GM12878 (cell line): ENCODE measurements at regions not wholly inside any gene's neighbourhood (a gene's known extent, or its start where the extent isn't known, plus 50 kb on each side); places are given as distances from the start of the nearest gene placed in this dataset.
"Not testable (repeated sequence)": the region's sequence is repeated elsewhere in the genome, so short reads cannot be mapped to it uniquely, and the experiment has no call there.

Experiments used
- ATAC-seq: fragments of 200-7000 bp; cut with Tn5 transposase; 3 replicates; pipeline ENCODE4 v1.9.1; 2020; ENCODE audit warnings: mild to moderate bottlenecking, moderate library complexity
- BruUV-seq: library from RNA; stranded (reverse); fragments of 400-500 nt; replicated peaks from 2 replicates; lab custom pipeline; 2021; lab: Mats Ljungman, UMichigan
- CTCF ChIA-PET: fragments of 300-600 bp; sonication (Branson Sonifier 250); formaldehyde crosslinking; extraction: SDS; loops from one replicate; lab custom pipeline; 2021; ENCODE audit warnings: inconsistent platforms; lab: Yijun Ruan, JAX
- POLR2A ChIA-PET: fragments of 350-600 bp; formaldehyde crosslinking; extraction: SDS; loops from one replicate; lab custom pipeline; 2021; ENCODE audit warnings: inconsistent platforms; lab: Charles Lee
- RAD21 ChIA-PET: fragments of 300-600 bp; sonication (Branson Sonifier 250); formaldehyde crosslinking; loops from one replicate; lab custom pipeline; 2023; ENCODE audit warnings: antibody characterized with exemption; ENCODE audit not compliant: unreplicated experiment; lab: Charles Lee
- SMC1A ChIA-PET: fragments of 300-600 bp; sonication (Branson Sonifier 250); formaldehyde crosslinking; loops from one replicate; lab custom pipeline; 2023; ENCODE audit not compliant: unreplicated experiment, uncharacterized antibody; lab: Charles Lee
- DNase-seq: peaks from one replicate; pipeline ENCODE4 v3.0.0-alpha.2; 2011; ENCODE audit warnings: low read depth, low spot score
- FAIRE-seq: peaks from 3 replicates; lab custom pipeline; 2011; peaks lifted over from hg19 to GRCh38; lab: Jason Lieb, UNC
- H2AFZ ChIP-seq: 2 replicates; pipeline ENCODE4 v1.6.0; 2011; ENCODE audit warnings: low read depth, low read length, control low read depth; ENCODE audit not compliant: control insufficient read depth
- H3K27ac ChIP-seq: 2 replicates; pipeline ENCODE4 v1.5.1; 2011; ENCODE audit warnings: control low read depth; ENCODE audit not compliant: control insufficient read depth, insufficient read depth
- H3K27me3 ChIP-seq, 2 experiments: replicated peaks in 1 of 2; 2 replicates each; pipeline versions ENCODE4 v1.6.0 to v1.6.1; 2011; ENCODE audit warnings: low read length in 1 of 2; ENCODE audit not compliant: control insufficient read depth in 2 of 2, insufficient read depth in 2 of 2
- H3K36me3 ChIP-seq, 2 experiments: 2 replicates each; pipeline ENCODE4 v1.5.1; 2011; ENCODE audit warnings: low read length in 1 of 2; ENCODE audit not compliant: control insufficient read depth in 2 of 2, insufficient read depth in 2 of 2
- H3K4me1 ChIP-seq: 2 replicates; pipeline ENCODE4 v1.6.1; 2011; ENCODE audit warnings: mild to moderate bottlenecking, low read length, moderate library complexity, mixed read lengths; ENCODE audit not compliant: control insufficient read depth, insufficient read depth
- H3K4me2 ChIP-seq: 2 replicates; pipeline ENCODE4 v1.6.0; 2011; ENCODE audit warnings: control low read depth; ENCODE audit not compliant: control insufficient read depth, insufficient read depth
- H3K4me3 ChIP-seq: fragments of 200-600 bp; sonication (generic); 2 replicates; pipeline ENCODE4 v1.5.1; 2016
- H3K79me2 ChIP-seq: 2 replicates; pipeline ENCODE4 v1.6.0; 2011; ENCODE audit warnings: low read length; ENCODE audit not compliant: control insufficient read depth, insufficient read depth
- H3K9ac ChIP-seq: 2 replicates; pipeline ENCODE4 v1.8.0; 2011; ENCODE audit warnings: low read length, control low read depth, mixed read lengths; ENCODE audit not compliant: control insufficient read depth, insufficient read depth
- H3K9me3 ChIP-seq: replicated peaks from 3 replicates; pipeline ENCODE4 v1.5.1; 2011; ENCODE audit warnings: mild to moderate bottlenecking, low read length; ENCODE audit not compliant: control insufficient read depth, insufficient read depth
- H4K20me1 ChIP-seq: 2 replicates; pipeline ENCODE4 v1.6.0; 2011; ENCODE audit not compliant: control insufficient read depth, insufficient read depth
- ATF2 ChIP-seq: IDR thresholded peaks from 2 replicates; pipeline ENCODE4 v1.6.1; 2012; ENCODE audit warnings: low read length, inconsistent platforms
- CBX5 ChIP-seq: sonication (generic); IDR thresholded peaks from 2 replicates; pipeline ENCODE4 v1.6.1; 2016; ENCODE audit warnings: low read depth, moderate library complexity, mild to moderate bottlenecking, inconsistent platforms
- CREM ChIP-seq: IDR thresholded peaks from 2 replicates; pipeline ENCODE4 v1.6.1; 2014; ENCODE audit warnings: antibody characterized with exemption, low read depth
- FOS ChIP-seq: IDR thresholded peaks from 3 replicates; pipeline ENCODE4 v1.6.1; 2011; ENCODE audit warnings: borderline replicate concordance; ENCODE audit not compliant: insufficient read length; ENCODE audit errors: extremely low read depth
- MAX ChIP-seq: IDR thresholded peaks from 2 replicates; pipeline ENCODE4 v1.6.1; 2012; ENCODE audit warnings: low read depth, low read length, improper control_type of control experiment
- ZNF592 ChIP-seq: fragments of 450-650 bp; IDR thresholded peaks from 2 replicates; pipeline ENCODE4 v1.6.1; 2017; ENCODE audit warnings: mild to moderate bottlenecking, moderate library complexity
- WGBS: methylation state at CpG from one replicate; pipeline ENCODE4 v1.1.6; 2016; ENCODE audit warnings: low lambda C conversion rate; ENCODE audit not compliant: insufficient replicate concordance, insufficient coverage; ENCODE audit errors: missing lambda C conversion rate; 5-methylcytosine and 5-hydroxymethylcytosine counted together
- in situ Hi-C: fragments of 300-500 bp; cut with MboI; formaldehyde crosslinking; loops from 9 replicates; pipeline ENCODE4 v1.14.3; 2018; ENCODE audit warnings: mixed read lengths
- intact Hi-C: fragments of 100-400 bp; cut with micrococcal nuclease; formaldehyde crosslinking; loops from one replicate; pipeline ENCODE4 v1.14.2; 2022; ENCODE audit not compliant: unreplicated experiment
- TF ChIP-seq, protein P1 (sequence below): fragments of 450-650 bp; formaldehyde crosslinking; IDR thresholded peaks from 2 replicates; pipeline ENCODE4 v1.5.0; 2022; ENCODE audit warnings: mild to moderate bottlenecking, missing genetic modification characterization

GRCh38 chr10:2896334-2896733 is 171.0 kb upstream of the PFKP start:
- H3K27me3 ChIP-seq, H3K4me3 ChIP-seq, H3K36me3 ChIP-seq, H4K20me1 ChIP-seq, POLR2A ChIA-PET, DNase-seq, BruUV-seq, H2AFZ ChIP-seq, FAIRE-seq, H3K27ac ChIP-seq, H3K4me1 ChIP-seq, SMC1A ChIA-PET, intact Hi-C loops, H3K9ac ChIP-seq, H3K79me2 ChIP-seq, H3K4me2 ChIP-seq, RAD21 ChIA-PET, H3K9me3 ChIP-seq, in situ Hi-C loops, ATAC-seq, CTCF ChIA-PET: not testable (repeated sequence)
- 47% methylated on average over 1 of the region's 1 CpG for WGBS

DNA sequence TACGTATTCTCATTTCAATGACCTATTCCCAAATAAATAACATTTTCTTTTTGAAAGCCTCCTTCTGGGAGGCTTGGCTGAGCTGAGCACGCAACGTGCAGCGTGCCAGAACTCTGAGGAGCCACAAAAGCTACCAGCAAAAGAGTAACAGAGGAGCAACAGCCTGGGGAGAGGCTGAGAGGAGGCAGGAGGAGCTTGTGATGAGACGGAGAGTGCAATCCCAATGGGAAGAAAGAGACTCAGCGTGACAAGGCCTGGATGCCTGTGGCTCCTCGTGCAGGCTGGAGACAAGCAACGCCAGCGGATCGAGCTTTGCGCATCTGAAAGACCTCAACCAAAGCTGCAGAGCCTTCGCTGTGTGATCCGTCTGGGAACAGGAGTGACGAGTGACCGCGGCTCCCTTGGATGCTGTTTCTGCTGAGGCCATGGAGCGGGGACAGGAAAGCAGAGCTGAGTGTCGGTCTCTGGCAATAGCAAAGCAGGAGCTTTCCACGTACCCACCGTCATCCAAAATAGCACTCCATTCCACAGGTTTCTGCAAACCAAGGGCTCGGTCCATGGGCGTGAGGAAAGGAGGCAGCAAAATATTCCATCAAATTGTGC is 171.7 kb upstream of the PFKP start:
- Histone ChIP-seq H3K9ac (no peak overlapping the region), H3K79me2 (no peaks in the 10 kb centered on the region), H3K27me3 (peaks cover 0 to 2% of the 10 kb centered on the region in 2 experiments; a peak in 2 of 4 replicates), H3K9me3 (no peaks in the 10 kb centered on the region), H3K4me2 (no peak overlapping the region), H3K27ac (no peak overlapping the region), H2AFZ (no peak overlapping the region), H3K4me1 (no peaks in the 10 kb centered on the region), H3K4me3 (no peak overlapping the region), H3K36me3 (no peaks in the 10 kb centered on the region), H4K20me1 (no peaks in the 10 kb centered on the region)
- intact Hi-C loops, result no loop called here
- ATAC-seq (no peak), FAIRE-seq (no peak), DNase-seq (no peak)
- no TSS peak for BruUV-seq
- ChIA-PET POLR2A (no interaction called here), RAD21 (no interaction called here), CTCF (no interaction called here), SMC1A (no interaction called here)
- WGBS, result 42% methylated on average over 22 of the region's 22 CpGs
- in situ Hi-C loops, result no loop called here
- TF ChIP-seq ZNF592 (no peak), FOS (no peak), ATF2 (no peak), MAX (no peak), CREM (no peak), CBX5 (no peak)
- TF ChIP-seq, protein P1, sequence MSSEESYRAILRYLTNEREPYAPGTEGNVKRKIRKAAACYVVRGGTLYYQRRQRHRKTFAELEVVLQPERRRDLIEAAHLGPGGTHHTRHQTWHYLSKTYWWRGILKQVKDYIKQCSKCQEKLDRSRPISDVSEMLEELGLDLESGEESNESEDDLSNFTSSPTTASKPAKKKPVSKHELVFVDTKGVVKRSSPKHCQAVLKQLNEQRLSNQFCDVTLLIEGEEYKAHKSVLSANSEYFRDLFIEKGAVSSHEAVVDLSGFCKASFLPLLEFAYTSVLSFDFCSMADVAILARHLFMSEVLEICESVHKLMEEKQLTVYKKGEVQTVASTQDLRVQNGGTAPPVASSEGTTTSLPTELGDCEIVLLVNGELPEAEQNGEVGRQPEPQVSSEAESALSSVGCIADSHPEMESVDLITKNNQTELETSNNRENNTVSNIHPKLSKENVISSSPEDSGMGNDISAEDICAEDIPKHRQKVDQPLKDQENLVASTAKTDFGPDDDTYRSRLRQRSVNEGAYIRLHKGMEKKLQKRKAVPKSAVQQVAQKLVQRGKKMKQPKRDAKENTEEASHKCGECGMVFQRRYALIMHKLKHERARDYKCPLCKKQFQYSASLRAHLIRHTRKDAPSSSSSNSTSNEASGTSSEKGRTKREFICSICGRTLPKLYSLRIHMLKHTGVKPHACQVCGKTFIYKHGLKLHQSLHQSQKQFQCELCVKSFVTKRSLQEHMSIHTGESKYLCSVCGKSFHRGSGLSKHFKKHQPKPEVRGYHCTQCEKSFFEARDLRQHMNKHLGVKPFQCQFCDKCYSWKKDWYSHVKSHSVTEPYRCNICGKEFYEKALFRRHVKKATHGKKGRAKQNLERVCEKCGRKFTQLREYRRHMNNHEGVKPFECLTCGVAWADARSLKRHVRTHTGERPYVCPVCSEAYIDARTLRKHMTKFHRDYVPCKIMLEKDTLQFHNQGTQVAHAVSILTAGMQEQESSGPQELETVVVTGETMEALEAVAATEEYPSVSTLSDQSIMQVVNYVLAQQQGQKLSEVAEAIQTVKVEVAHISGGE (CRISPR knock-in tag), result no peak
